ENCODE measurements at regions not wholly inside any gene's neighbourhood (a gene's known extent, or its start where the extent isn't known, plus 50 kb on each side); places are given as distances from the start of the nearest gene placed in this dataset.

DNA sequence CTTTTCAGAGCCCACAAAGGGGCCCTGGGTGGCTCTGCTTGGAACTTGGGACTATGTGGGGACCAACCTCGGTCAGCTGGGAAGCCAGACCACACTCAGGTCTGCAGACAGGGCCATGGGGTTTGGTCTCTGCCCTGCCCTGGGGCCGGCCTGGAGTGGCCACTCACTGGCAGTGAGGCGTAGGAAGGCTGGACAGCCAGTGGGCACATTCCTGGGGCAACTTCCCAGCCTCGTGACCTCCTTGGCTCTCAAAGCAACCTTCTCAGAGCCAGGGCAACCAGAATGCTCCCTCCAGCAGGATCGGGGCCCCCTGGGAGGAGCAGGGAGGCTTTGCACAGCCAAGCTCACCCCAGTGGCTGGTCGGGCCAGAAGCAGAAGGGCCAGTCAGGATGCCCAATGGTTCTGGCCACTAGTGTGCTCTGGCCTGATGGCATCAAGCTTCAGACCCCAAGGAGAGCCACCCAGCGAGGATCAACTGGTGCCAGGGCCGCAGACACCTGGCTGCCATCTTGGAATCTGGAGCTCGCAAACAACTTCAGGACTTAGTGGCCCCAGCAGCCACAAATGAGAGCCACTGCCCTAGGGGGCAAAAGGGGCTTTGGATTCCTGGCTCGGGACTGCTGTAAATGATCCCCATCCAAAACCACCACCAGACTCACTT lies 87.1 kb downstream of the MYEOV start:
- TF ChIP-seq, protein P1, sequence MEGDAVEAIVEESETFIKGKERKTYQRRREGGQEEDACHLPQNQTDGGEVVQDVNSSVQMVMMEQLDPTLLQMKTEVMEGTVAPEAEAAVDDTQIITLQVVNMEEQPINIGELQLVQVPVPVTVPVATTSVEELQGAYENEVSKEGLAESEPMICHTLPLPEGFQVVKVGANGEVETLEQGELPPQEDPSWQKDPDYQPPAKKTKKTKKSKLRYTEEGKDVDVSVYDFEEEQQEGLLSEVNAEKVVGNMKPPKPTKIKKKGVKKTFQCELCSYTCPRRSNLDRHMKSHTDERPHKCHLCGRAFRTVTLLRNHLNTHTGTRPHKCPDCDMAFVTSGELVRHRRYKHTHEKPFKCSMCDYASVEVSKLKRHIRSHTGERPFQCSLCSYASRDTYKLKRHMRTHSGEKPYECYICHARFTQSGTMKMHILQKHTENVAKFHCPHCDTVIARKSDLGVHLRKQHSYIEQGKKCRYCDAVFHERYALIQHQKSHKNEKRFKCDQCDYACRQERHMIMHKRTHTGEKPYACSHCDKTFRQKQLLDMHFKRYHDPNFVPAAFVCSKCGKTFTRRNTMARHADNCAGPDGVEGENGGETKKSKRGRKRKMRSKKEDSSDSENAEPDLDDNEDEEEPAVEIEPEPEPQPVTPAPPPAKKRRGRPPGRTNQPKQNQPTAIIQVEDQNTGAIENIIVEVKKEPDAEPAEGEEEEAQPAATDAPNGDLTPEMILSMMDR (IDR thresholded peaks at IDR 0.05; ENCODE audit: insufficient read depth, low read depth, low read length) = no peak
- TF ChIP-seq EZH2 (IDR thresholded peaks at IDR 0.05; ENCODE audit: insufficient read depth, low read length) = no peak

Data from astrocyte (in vitro differentiated cells and primary cell).